ENCODE measurements at regions not wholly inside any gene's neighbourhood (a gene's known extent, or its start where the extent isn't known, plus 50 kb on each side); places are given as distances from the start of the nearest gene placed in this dataset.

- no peak for TF ChIP-seq RFX5 (IDR thresholded peaks at IDR 0.05; ENCODE audit: borderline replicate concordance, low read depth, low read length)
- TF ChIP-seq BACH1 (IDR thresholded peaks at IDR 0.05; ENCODE audit: low read length) = no peak
Observed at GRCh38 chr12:128059621-128060370, 207.2 kb upstream of the TMEM132C start (continued).
